GM12878 (cell line): ENCODE measurements at regions not wholly inside any gene's neighbourhood (a gene's known extent, or its start where the extent isn't known, plus 50 kb on each side); places are given as distances from the start of the nearest gene placed in this dataset.

ENCODE experiments used
- ATF7 ChIP-seq: fragments of 450-650 bp; IDR thresholded peaks from 2 replicates; pipeline ENCODE4 v1.6.1; 2016; ENCODE audit warnings: low read depth, mild to moderate bottlenecking
- BCLAF1 ChIP-seq: fragments of 450-650 bp; IDR thresholded peaks from 2 replicates; pipeline ENCODE4 v1.6.1; 2017; ENCODE audit warnings: antibody characterized with exemption, mild to moderate bottlenecking, moderate library complexity
- CEBPB ChIP-seq, 2 experiments: fragments of 150-350 bp in 1 of 2; IDR thresholded peaks; 2 replicates each; pipeline ENCODE4 v1.6.1; 2012 to 2014; ENCODE audit warnings: low read depth in 2 of 2, low read length in 2 of 2, borderline replicate concordance in 1 of 2, inconsistent platforms in 1 of 2
- E2F8 ChIP-seq: fragments of 450-650 bp; IDR thresholded peaks from 2 replicates; pipeline ENCODE4 v1.6.1; 2018; ENCODE audit warnings: mild to moderate bottlenecking, low read depth, moderate library complexity; ENCODE audit not compliant: partially characterized antibody
- KLF5 ChIP-seq: fragments of 450-650 bp; IDR thresholded peaks from 2 replicates; pipeline ENCODE4 v1.6.1; 2014; ENCODE audit warnings: mild to moderate bottlenecking; ENCODE audit not compliant: partially characterized antibody
- MTA3 ChIP-seq: IDR thresholded peaks from 2 replicates; pipeline ENCODE4 v1.6.1; 2012; ENCODE audit warnings: low read length, inconsistent platforms, borderline replicate concordance
- MYC ChIP-seq: IDR thresholded peaks from 2 replicates; pipeline ENCODE4 v1.6.1; 2011; ENCODE audit warnings: mild to moderate bottlenecking, low read length, moderate library complexity, inconsistent platforms; ENCODE audit not compliant: insufficient read depth, insufficient replicate concordance, insufficient read length, severe bottlenecking
- NBN ChIP-seq: fragments of 450-650 bp; IDR thresholded peaks from 2 replicates; pipeline ENCODE4 v1.6.1; 2016
- NR2C1 ChIP-seq: fragments of 450-650 bp; IDR thresholded peaks from 2 replicates; pipeline ENCODE4 v1.6.1; 2017; ENCODE audit warnings: antibody characterized with exemption, mild to moderate bottlenecking, moderate library complexity
- RAD51 ChIP-seq: fragments of 450-650 bp; IDR thresholded peaks from 2 replicates; pipeline ENCODE4 v1.6.1; 2016; ENCODE audit warnings: moderate library complexity, mild to moderate bottlenecking, inconsistent platforms
- RBBP5 ChIP-seq: fragments of 200-600 bp; sonication (generic); conservative IDR thresholded peaks from 2 replicates; pipeline ENCODE4 v1.6.1; 2016
- ZBTB40 ChIP-seq: fragments of 450-650 bp; IDR thresholded peaks from 2 replicates; pipeline ENCODE4 v1.6.1; 2016; ENCODE audit warnings: mild to moderate bottlenecking, moderate library complexity, borderline replicate concordance
- ZNF24 ChIP-seq: fragments of 450-650 bp; IDR thresholded peaks from 2 replicates; pipeline ENCODE4 v1.6.1; 2017; ENCODE audit warnings: antibody characterized with exemption, mild to moderate bottlenecking
- TF ChIP-seq, protein P1 (sequence below): fragments of 450-650 bp; conservative IDR thresholded peaks from 2 replicates; pipeline ENCODE4 v1.6.1; 2017; ENCODE audit warnings: mild to moderate bottlenecking, moderate library complexity
- TF ChIP-seq, protein P2 (sequence below): IDR thresholded peaks from 2 replicates; pipeline ENCODE4 v1.6.1; 2011; ENCODE audit warnings: borderline replicate concordance, low read depth, mild to moderate bottlenecking, moderate library complexity, low read length; ENCODE audit not compliant: insufficient read depth, poor library complexity, severe bottlenecking

DNA sequence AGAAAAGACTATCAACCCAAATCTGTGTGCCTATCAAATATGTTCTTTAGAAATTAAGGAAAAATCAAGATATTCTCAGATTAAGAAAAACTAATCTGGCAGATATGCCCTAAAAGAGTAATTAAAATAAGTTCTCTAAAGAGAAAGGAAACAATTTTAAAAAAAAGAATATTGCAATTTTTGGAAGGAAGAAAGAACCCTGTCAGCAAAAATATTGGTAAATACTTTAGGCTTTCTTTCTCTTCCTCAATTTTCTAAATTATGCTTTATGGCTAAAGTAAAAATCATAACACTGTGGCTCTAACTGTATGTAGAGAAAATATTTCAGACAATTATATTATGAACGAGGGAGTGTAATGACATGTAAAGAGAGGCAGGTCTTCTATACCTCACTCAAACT lies 691.3 kb upstream of the PTBP2 start (continued):
- TF ChIP-seq BCLAF1: no peak
- no peak for TF ChIP-seq NBN
- no peak for TF ChIP-seq ZNF24
- TF ChIP-seq ZBTB40: no peak
- no peak for TF ChIP-seq E2F8
- no peak for TF ChIP-seq RAD51
- no peak for TF ChIP-seq KLF5
- no peak for TF ChIP-seq RBBP5
- no peak for TF ChIP-seq NR2C1
- no peak for TF ChIP-seq ATF7
- no peak for TF ChIP-seq CEBPB (IDR thresholded peaks at IDR 0.05; ENCODE audit: borderline replicate concordance in 1 of 2, low read depth in 2 of 2, low read length in 2 of 2)
- TF ChIP-seq, protein P1, sequence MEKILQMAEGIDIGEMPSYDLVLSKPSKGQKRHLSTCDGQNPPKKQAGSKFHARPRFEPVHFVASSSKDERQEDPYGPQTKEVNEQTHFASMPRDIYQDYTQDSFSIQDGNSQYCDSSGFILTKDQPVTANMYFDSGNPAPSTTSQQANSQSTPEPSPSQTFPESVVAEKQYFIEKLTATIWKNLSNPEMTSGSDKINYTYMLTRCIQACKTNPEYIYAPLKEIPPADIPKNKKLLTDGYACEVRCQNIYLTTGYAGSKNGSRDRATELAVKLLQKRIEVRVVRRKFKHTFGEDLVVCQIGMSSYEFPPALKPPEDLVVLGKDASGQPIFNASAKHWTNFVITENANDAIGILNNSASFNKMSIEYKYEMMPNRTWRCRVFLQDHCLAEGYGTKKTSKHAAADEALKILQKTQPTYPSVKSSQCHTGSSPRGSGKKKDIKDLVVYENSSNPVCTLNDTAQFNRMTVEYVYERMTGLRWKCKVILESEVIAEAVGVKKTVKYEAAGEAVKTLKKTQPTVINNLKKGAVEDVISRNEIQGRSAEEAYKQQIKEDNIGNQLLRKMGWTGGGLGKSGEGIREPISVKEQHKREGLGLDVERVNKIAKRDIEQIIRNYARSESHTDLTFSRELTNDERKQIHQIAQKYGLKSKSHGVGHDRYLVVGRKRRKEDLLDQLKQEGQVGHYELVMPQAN: no peak
- no peak for TF ChIP-seq MTA3
- no peak for TF ChIP-seq MYC
- TF ChIP-seq, protein P2, sequence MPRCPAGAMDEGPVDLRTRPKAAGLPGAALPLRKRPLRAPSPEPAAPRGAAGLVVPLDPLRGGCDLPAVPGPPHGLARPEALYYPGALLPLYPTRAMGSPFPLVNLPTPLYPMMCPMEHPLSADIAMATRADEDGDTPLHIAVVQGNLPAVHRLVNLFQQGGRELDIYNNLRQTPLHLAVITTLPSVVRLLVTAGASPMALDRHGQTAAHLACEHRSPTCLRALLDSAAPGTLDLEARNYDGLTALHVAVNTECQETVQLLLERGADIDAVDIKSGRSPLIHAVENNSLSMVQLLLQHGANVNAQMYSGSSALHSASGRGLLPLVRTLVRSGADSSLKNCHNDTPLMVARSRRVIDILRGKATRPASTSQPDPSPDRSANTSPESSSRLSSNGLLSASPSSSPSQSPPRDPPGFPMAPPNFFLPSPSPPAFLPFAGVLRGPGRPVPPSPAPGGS: no peak
